ENCODE measurements at regions not wholly inside any gene's neighbourhood (a gene's known extent, or its start where the extent isn't known, plus 50 kb on each side); places are given as distances from the start of the nearest gene placed in this dataset.
A peak's percentile ranks its signal among the peaks of the same experiment; 100 is the strongest.
"Not testable (repeated sequence)": the region's sequence is repeated elsewhere in the genome, so short reads cannot be mapped to it uniquely, and the experiment has no call there.

GRCh38 chr2:145800151-145801091, 1280.5 kb upstream of the ZEB2 start:
- peak; percentile 25 for DNase-seq

- DNase-seq, result no peak
Observed at GRCh38 chr2:145799595-145800108, 1279.7 kb upstream of the ZEB2 start.

- no peak for DNase-seq
Observed at GRCh38 chr2:145798419-145798818, 1278.5 kb upstream of the ZEB2 start.

GRCh38 chr2:145797692-145798091, 1277.8 kb upstream of the ZEB2 start:
- no peak for DNase-seq

GRCh38 chr2:145792745-145793144, 1272.8 kb upstream of the ZEB2 start:
- no peak for DNase-seq

- DNase-seq, result no peak
Observed at GRCh38 chr2:145789636-145790035, 1269.7 kb upstream of the ZEB2 start.

GRCh38 chr2:145787597-145788361, 1267.9 kb upstream of the ZEB2 start:
- not testable (repeated sequence) for DNase-seq

GRCh38 chr2:145782607-145783006, 1262.7 kb upstream of the ZEB2 start:
- DNase-seq, result not testable (repeated sequence)

- DNase-seq, result no peak
Observed at GRCh38 chr2:145777914-145778313, 1258.0 kb upstream of the ZEB2 start.

GRCh38 chr2:145777297-145777696, 1257.4 kb upstream of the ZEB2 start:
- no peak for DNase-seq

GRCh38 chr2:145775591-145775990, 1255.7 kb upstream of the ZEB2 start:
- DNase-seq, result no peak

GRCh38 chr2:145771525-145771924, 1251.6 kb upstream of the ZEB2 start:
- no peak for DNase-seq

- DNase-seq, result peak; percentile 67
Observed at GRCh38 chr2:145769011-145769716, 1249.2 kb upstream of the ZEB2 start.

GRCh38 chr2:145765874-145766273, 1246.0 kb upstream of the ZEB2 start:
- DNase-seq, result no peak

- peak; percentile 66 for DNase-seq
Observed at GRCh38 chr2:145764631-145765030, 1244.7 kb upstream of the ZEB2 start.

- DNase-seq, result peak; percentile 67
Observed at GRCh38 chr2:145760781-145761649, 1241.1 kb upstream of the ZEB2 start.

GRCh38 chr2:145759228-145759915, 1239.5 kb upstream of the ZEB2 start:
- no peak for DNase-seq

- DNase-seq, result no peak
Observed at GRCh38 chr2:145757503-145758246, 1237.8 kb upstream of the ZEB2 start.

- DNase-seq, result no peak
Observed at GRCh38 chr2:145755019-145755837, 1235.3 kb upstream of the ZEB2 start.

GRCh38 chr2:145753966-145754365, 1234.0 kb upstream of the ZEB2 start:
- no peak for DNase-seq
